Breast epithelium (tissue), 4 donors: ENCODE measurements at regions not wholly inside any gene's neighbourhood (a gene's known extent, or its start where the extent isn't known, plus 50 kb on each side); places are given as distances from the start of the nearest gene placed in this dataset.

Source experiments
- DNase-seq, 2 donors: peaks; one replicate each; pipeline ENCODE4 v3.0.0-alpha.2; 2019; ENCODE audit warnings: low spot score in 2 of 2
- H3K27ac ChIP-seq, 2 donors: fragments of 200-600 bp; sonication (generic) in 1 of 2; one replicate each; pipeline ENCODE4 v1.5.1; 2016 to 2019; ENCODE audit warnings: mild to moderate bottlenecking in 1 of 2
- H3K27me3 ChIP-seq, 2 donors: fragments of 200-600 bp; sonication (generic) in 1 of 2; one replicate each; pipeline versions ENCODE4 v1.5.1 to v1.6.0; 2017 to 2019; ENCODE audit warnings: control low read depth in 1 of 2, mild to moderate bottlenecking in 1 of 2
- H3K36me3 ChIP-seq: fragments of 200-600 bp; one replicate; pipeline ENCODE4 v1.5.1; 2019
- H3K4me1 ChIP-seq, 2 donors: fragments of 200-600 bp; sonication (generic); one replicate each; pipeline ENCODE4 v1.5.1; 2016 to 2019; ENCODE audit warnings: control low read depth in 1 of 2
- H3K4me3 ChIP-seq, 3 donors: fragments of 200-600 bp; sonication (generic); 1 replicate in 2 of 3; 2 replicates in 1 of 3; pipeline ENCODE4 v1.5.1; 2016 to 2019; ENCODE audit warnings: mild to moderate bottlenecking in 3 of 3, moderate library complexity in 2 of 3
- H3K9me3 ChIP-seq, 2 donors: fragments of 200-600 bp; sonication (generic) in 1 of 2; one replicate each; pipeline ENCODE4 v1.5.1; 2016 to 2019; ENCODE audit warnings: control low read depth in 1 of 2
- POLR2A ChIP-seq: fragments of 450-650 bp; IDR thresholded peaks from one replicate; pipeline ENCODE4 v1.6.1; 2016; ENCODE audit warnings: antibody characterized with exemption, mild to moderate bottlenecking, moderate library complexity
- POLR2AphosphoS5 ChIP-seq, 3 donors: sonication (generic); formaldehyde crosslinking; IDR thresholded peaks; one replicate each; pipeline ENCODE4 v1.6.1; 2017; ENCODE audit warnings: antibody characterized with exemption in 3 of 3
- intact Hi-C: fragments of 100-400 bp; cut with DNase I; formaldehyde crosslinking; loops from one replicate; pipeline ENCODE4 v1.15.1; 2023; ENCODE audit warnings: low total_unique reads
- TF ChIP-seq, protein P1 (sequence below), 3 donors: fragments of 450-650 bp; IDR thresholded peaks; one replicate each; pipeline ENCODE4 v1.5.1; 2016 to 2017; ENCODE audit warnings: antibody characterized with exemption in 3 of 3, mild to moderate bottlenecking in 3 of 3, moderate library complexity in 3 of 3

DNA sequence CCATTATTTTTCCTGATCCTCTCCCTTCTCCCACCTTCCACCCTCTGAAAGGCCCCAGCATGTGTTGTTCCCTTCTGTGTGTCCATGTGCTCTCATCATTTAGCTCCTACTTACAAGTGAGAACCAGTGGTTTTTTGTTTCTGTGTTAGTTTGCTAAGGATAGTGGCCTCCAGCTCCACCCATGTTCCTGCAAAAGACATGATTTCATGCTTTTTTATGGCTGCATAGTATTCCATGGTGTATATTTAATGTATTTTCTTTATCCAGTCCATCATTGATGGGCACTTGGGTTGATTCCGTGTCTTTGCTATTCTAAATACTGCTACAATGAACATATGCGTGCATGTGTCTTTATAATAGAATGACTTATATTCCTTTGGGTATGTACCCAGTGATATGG is 89.4 kb upstream of the C1orf174 start:
- Histone ChIP-seq H3K27me3 (peaks cover 0 to 5% of the 10 kb centered on the region in 2 donors), H3K4me1 (no peaks in the 10 kb centered on the region), H3K36me3 (no peaks in the 10 kb centered on the region), H3K4me3 (no peak overlapping the region), H3K9me3 (peaks cover 0 to 8% of the 10 kb centered on the region in 2 donors), H3K27ac (no peak overlapping the region)
- TF ChIP-seq POLR2AphosphoS5 (IDR thresholded peaks at IDR 0.05) (no peak), POLR2A (no peak)
- TF ChIP-seq, protein P1, sequence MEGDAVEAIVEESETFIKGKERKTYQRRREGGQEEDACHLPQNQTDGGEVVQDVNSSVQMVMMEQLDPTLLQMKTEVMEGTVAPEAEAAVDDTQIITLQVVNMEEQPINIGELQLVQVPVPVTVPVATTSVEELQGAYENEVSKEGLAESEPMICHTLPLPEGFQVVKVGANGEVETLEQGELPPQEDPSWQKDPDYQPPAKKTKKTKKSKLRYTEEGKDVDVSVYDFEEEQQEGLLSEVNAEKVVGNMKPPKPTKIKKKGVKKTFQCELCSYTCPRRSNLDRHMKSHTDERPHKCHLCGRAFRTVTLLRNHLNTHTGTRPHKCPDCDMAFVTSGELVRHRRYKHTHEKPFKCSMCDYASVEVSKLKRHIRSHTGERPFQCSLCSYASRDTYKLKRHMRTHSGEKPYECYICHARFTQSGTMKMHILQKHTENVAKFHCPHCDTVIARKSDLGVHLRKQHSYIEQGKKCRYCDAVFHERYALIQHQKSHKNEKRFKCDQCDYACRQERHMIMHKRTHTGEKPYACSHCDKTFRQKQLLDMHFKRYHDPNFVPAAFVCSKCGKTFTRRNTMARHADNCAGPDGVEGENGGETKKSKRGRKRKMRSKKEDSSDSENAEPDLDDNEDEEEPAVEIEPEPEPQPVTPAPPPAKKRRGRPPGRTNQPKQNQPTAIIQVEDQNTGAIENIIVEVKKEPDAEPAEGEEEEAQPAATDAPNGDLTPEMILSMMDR (IDR thresholded peaks at IDR 0.05): no peak
- DNase-seq: no peak
- intact Hi-C loops: no loop called here

DNA sequence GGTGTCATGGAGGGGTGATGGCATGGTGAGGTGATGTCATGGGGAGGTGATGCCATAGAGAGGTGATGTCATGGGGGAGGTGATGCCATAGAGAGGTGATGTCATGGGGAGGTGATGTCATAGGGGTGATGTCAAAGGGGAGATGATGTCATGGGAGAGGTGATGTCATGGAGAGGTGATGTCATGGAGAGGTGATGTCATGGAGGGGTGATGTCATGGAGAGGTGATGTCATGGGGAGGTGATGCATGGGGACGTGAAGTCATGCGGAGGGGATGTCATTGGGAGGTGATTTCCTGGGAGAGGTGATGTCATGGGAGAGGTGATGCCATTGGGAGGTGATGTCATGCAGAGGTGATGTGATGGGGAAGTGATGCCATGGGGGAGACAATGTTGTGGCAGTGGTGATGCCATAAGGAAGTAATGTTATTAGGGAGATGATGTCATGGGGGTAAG is 92.1 kb upstream of the C1orf174 start:
- H3K27ac ChIP-seq: no peak overlapping the region
- TF ChIP-seq, protein P1 (IDR thresholded peaks at IDR 0.05): no peak
- no peak for TF ChIP-seq POLR2AphosphoS5 (IDR thresholded peaks at IDR 0.05)
- TF ChIP-seq POLR2A: no peak
- peaks cover 0 to 8% of the 10 kb centered on the region in 2 donors for H3K9me3 ChIP-seq
- DNase-seq: peak in 1 of 2 donors; percentile 31
- peaks cover 0 to 15% of the 10 kb centered on the region in 2 donors for H3K27me3 ChIP-seq
- intact Hi-C loops: no loop called here
- no peaks in the 10 kb centered on the region for H3K4me1 ChIP-seq
- H3K36me3 ChIP-seq: no peaks in the 10 kb centered on the region
- H3K4me3 ChIP-seq: no peak overlapping the region

DNA sequence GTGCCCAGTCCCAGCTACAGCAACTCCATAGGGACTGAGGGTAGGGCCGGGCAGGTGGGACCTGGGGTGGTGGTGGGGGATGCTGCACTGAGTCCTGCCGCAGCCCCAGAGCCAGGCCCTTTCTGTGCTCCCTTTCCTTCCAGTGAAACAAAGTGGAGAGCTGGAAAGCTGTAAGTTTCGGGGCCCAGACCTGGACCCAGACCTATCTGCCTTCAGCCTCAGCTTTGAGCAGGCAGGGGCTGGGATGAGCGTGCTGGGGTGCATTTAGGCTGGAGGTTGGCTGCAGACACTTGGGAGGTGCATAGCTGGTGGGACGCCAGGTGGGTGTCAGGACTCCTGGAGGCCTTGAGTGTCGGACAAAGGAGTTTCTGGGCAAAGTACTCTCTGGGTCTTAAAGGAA is 92.7 kb upstream of the C1orf174 start:
- no peak for DNase-seq
- intact Hi-C loops: no loop called here
- TF ChIP-seq, protein P1 (IDR thresholded peaks at IDR 0.05): no peak
- TF ChIP-seq POLR2AphosphoS5 (IDR thresholded peaks at IDR 0.05) (no peak), POLR2A (no peak)
- Histone ChIP-seq H3K4me1 (no peaks in the 10 kb centered on the region), H3K9me3 (peaks cover 0 to 8% of the 10 kb centered on the region in 2 donors), H3K27ac (no peak overlapping the region), H3K27me3 (peaks cover 0 to 20% of the 10 kb centered on the region in 2 donors), H3K4me3 (no peak overlapping the region), H3K36me3 (no peaks in the 10 kb centered on the region)

DNA sequence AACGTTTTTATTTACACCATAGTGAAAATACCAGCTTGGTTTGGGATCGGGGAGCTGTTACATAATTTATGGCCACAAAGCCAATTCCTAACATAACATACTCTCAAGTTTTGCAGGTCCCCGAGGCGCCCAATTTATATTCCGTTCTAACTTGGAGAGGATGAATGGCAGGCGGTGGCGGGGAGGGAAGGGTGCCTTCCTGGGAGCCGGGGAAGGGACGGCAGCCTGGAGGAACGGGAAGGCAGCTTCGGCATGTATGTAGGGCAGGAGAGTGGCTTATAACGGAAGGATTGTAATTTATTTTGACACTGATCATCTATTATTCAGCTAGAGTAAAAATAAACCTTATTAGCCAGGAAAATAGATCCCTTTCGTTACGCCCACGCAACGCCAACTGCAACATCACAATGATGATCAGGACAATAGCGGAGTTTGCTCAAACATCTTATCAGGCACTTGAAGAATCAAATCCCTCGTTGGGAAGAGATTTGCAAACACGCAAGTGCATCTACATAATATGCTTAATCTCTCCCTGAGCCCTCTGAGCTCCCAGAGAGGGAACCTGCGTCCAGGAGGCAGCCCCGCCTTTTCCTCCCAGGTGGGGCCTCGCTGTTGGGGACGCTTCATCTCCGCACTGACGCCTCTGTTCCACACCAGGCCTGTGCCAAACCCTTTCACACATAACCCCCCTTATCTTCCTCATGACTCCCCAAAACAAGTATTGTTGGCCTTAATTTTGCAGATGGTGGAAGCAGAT is 93.7 kb upstream of the C1orf174 start:
- H3K36me3 ChIP-seq: no peaks in the 10 kb centered on the region
- no peak overlapping the region for H3K27ac ChIP-seq
- H3K9me3 ChIP-seq: peaks cover 0 to 8% of the 10 kb centered on the region in 2 donors
- H3K4me3 ChIP-seq: no peak overlapping the region
- intact Hi-C loops: no loop called here
- no peaks in the 10 kb centered on the region for H3K4me1 ChIP-seq
- DNase-seq: peak in 1 of 2 donors; percentile 15
- TF ChIP-seq POLR2AphosphoS5 (IDR thresholded peaks at IDR 0.05) (no peak), POLR2A (no peak)
- TF ChIP-seq, protein P1 (IDR thresholded peaks at IDR 0.05): no peak
- peaks cover 0 to 21% of the 10 kb centered on the region in 2 donors for H3K27me3 ChIP-seq

DNA sequence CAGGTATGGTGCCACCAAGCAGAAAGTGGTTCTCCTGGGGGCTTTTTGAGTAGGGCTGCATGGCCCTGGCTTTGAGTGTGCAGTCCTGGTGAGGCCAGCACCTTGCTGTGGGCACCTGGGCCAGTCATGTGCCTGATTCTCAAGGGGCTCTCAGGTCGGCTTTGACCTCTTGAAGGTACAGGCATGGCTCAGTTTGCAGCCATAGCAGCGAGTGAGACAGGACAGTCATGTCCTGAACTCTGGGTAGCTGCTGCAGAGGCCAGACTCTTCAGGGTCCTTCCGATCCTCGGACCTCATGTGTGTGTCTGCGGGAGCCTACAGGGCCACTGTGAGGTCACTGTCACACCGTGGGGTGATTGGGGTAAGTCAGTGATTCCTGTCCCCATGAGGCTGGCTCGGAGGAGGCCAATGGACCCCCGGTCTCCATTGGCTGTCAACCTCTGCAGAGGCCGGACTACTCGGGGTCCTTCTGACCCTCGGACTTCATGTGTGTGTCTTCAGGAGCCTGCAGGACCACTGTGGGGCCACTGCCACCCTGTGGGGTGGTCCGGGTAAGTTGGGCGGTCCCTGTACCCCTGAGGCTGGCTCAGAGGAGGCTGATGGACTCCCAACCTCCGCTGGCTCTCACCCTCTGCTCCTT is 95.2 kb upstream of the C1orf174 start:
- H3K9me3 ChIP-seq: peaks cover 0 to 8% of the 10 kb centered on the region in 2 donors
- H3K36me3 ChIP-seq: no peaks in the 10 kb centered on the region
- H3K4me3 ChIP-seq: no peak overlapping the region
- H3K4me1 ChIP-seq: no peaks in the 10 kb centered on the region
- TF ChIP-seq, protein P1 (IDR thresholded peaks at IDR 0.05): no peak
- TF ChIP-seq POLR2A: no peak
- no peak for TF ChIP-seq POLR2AphosphoS5 (IDR thresholded peaks at IDR 0.05)
- no peak overlapping the region for H3K27ac ChIP-seq
- no peak for DNase-seq
- H3K27me3 ChIP-seq: peaks cover 0 to 26% of the 10 kb centered on the region in 2 donors
- intact Hi-C loops: no loop called here
